Right atrium auricular region (tissue), 2 donors: ENCODE measurements at regions not wholly inside any gene's neighbourhood (a gene's known extent, or its start where the extent isn't known, plus 50 kb on each side); places are given as distances from the start of the nearest gene placed in this dataset.

Source experiments
- DNase-seq: peaks from one replicate; pipeline ENCODE4 v3.0.0-alpha.2; 2019; ENCODE audit warnings: low spot score
- H3K27ac ChIP-seq, 2 donors: fragments of 200-600 bp; sonication (generic); 1 replicate in 1 of 2; 2 replicates in 1 of 2; pipeline ENCODE4 v1.5.1; 2016 to 2019
- H3K27me3 ChIP-seq, 2 donors: fragments of 200-600 bp; sonication (generic); one replicate each; pipeline versions ENCODE4 v1.5.1 to v1.6.0; 2017 to 2019
- H3K36me3 ChIP-seq: fragments of 200-600 bp; sonication (generic); one replicate; pipeline ENCODE4 v1.5.1; 2016
- H3K4me1 ChIP-seq, 2 donors: fragments of 200-600 bp; sonication (generic); one replicate each; pipeline versions ENCODE4 v1.5.1 to v1.6.0; 2017 to 2019
- H3K4me3 ChIP-seq, 2 donors: fragments of 200-600 bp; sonication (generic); 1 replicate in 1 of 2; 2 replicates in 1 of 2; pipeline ENCODE4 v1.5.1; 2017 to 2019; ENCODE audit warnings: mild to moderate bottlenecking in 1 of 2, moderate library complexity in 1 of 2
- H3K9me3 ChIP-seq, 2 donors: fragments of 200-600 bp; sonication (generic); one replicate each; pipeline ENCODE4 v1.5.1; 2019
- CTCF ChIP-seq, 2 donors: fragments of 200-600 bp; sonication (generic); IDR thresholded peaks; one replicate each; pipeline ENCODE4 v1.5.1; 2019; ENCODE audit warnings: antibody characterized with exemption in 2 of 2

GRCh38 chr3:59136081-59136480 lies 86.3 kb upstream of the CFAP20DC start:
- no peak for DNase-seq
- Histone ChIP-seq H3K4me1 (no peaks in the 10 kb centered on the region), H3K27me3 (no peaks in the 10 kb centered on the region), H3K4me3 (no peak overlapping the region), H3K36me3 (no peaks in the 10 kb centered on the region), H3K27ac (no peak overlapping the region), H3K9me3 (no peaks in the 10 kb centered on the region)
- TF ChIP-seq CTCF (IDR thresholded peaks at IDR 0.05) = no peak

- Histone ChIP-seq H3K27me3 (no peaks in the 10 kb centered on the region), H3K4me1 (no peaks in the 10 kb centered on the region), H3K27ac (no peak overlapping the region), H3K36me3 (no peaks in the 10 kb centered on the region), H3K4me3 (no peak overlapping the region), H3K9me3 (no peaks in the 10 kb centered on the region)
- no peak for TF ChIP-seq CTCF (IDR thresholded peaks at IDR 0.05)
- DNase-seq = no peak
Observed at GRCh38 chr3:59135096-59135495, 85.3 kb upstream of the CFAP20DC start.

- Histone ChIP-seq H3K36me3 (no peaks in the 10 kb centered on the region), H3K27ac (no peak overlapping the region), H3K4me3 (no peak overlapping the region), H3K27me3 (no peaks in the 10 kb centered on the region), H3K4me1 (no peaks in the 10 kb centered on the region), H3K9me3 (no peaks in the 10 kb centered on the region)
- no peak for TF ChIP-seq CTCF (IDR thresholded peaks at IDR 0.05)
- DNase-seq = no peak
Observed at GRCh38 chr3:59133311-59133710, 83.5 kb upstream of the CFAP20DC start.

DNA sequence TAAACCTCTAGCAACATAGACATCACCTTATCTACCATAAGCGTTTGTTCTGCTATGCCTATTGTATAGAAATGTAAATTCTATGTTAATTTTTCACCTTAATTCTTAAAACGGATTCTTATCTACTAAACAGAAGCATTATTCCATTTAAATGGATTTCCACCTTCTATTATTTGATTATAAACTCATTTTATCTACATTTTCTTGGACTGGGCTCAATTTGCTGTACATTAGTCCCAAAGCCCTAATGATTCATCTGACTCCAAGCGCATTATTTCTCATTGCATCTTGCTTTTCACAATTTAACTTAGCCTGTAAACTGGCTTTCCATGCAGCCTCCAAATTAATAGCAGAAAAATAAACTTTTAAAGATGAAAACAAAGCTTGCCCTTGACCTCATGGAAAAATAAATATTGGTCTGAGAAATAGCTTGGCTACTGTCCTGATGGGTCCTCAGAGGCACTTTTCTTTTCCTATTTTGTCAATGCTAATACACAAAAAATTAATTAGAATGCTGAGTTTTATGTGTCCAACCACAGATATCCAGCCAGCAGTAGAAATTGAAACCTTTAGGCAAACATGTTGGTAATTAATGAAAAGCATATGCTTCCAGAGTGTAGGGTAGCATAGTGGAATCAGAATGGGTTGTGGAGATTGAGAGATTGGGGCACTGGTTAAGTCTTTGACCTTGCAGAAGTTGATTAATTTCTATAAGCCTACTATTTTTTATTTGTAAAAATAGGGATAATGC lies 81.4 kb upstream of the CFAP20DC start:
- no peaks in the 10 kb centered on the region for H3K27me3 ChIP-seq
- no peaks in the 10 kb centered on the region for H3K4me1 ChIP-seq
- TF ChIP-seq CTCF (IDR thresholded peaks at IDR 0.05) = no peak
- H3K4me3 ChIP-seq = no peak overlapping the region
- no peaks in the 10 kb centered on the region for H3K9me3 ChIP-seq
- H3K27ac ChIP-seq = no peak overlapping the region
- DNase-seq = no peak
- H3K36me3 ChIP-seq = no peaks in the 10 kb centered on the region

DNA sequence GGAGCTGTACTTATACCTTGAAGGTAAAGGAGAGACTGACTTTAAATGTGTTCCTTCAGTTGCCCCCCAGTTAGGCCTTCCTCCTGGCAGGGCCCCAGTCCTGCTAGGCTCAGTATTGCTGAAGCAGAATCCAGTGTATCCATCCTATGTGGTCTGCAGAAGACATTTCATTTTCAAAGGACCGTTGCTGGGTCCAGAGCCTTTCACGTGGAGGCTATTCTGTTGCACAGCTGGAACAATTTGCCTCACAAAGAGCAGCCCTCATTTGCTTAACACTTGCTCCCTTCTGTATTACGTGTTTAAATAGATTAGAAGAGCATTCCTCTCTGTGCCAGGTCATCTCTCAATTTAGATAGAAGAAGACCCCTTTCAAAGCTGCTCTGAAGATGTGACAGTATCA lies 78.9 kb upstream of the CFAP20DC start:
- no peak overlapping the region for H3K27ac ChIP-seq
- no peaks in the 10 kb centered on the region for H3K4me1 ChIP-seq
- H3K36me3 ChIP-seq = no peaks in the 10 kb centered on the region
- DNase-seq = no peak
- H3K9me3 ChIP-seq = no peaks in the 10 kb centered on the region
- H3K27me3 ChIP-seq = no peaks in the 10 kb centered on the region
- H3K4me3 ChIP-seq = no peak overlapping the region
- TF ChIP-seq CTCF (IDR thresholded peaks at IDR 0.05) = no peak

DNA sequence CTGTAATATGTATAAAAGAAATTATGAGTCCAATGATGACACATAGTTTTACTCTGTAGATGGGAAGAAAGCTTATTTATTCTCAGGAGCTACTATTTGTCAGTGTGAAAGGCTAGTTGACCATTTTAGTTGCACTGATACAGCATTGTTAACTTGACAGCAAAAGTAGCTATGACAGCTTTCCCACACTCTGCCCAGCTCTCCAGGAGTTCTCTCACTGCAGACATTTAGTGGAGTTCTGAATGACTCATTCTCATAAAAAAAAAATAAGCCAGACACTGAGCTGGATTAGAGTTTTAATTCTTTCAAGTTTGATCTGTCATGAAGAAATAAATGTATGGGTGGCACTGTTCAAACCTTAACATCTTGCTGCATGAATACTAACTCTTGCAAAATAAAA lies 77.2 kb upstream of the CFAP20DC start:
- H3K4me3 ChIP-seq = no peak overlapping the region
- H3K36me3 ChIP-seq = no peaks in the 10 kb centered on the region
- H3K27me3 ChIP-seq = no peaks in the 10 kb centered on the region
- no peak for TF ChIP-seq CTCF (IDR thresholded peaks at IDR 0.05)
- no peaks in the 10 kb centered on the region for H3K4me1 ChIP-seq
- DNase-seq = no peak
- H3K27ac ChIP-seq = no peak overlapping the region
- no peaks in the 10 kb centered on the region for H3K9me3 ChIP-seq
